ENCODE measurements at regions not wholly inside any gene's neighbourhood (a gene's known extent, or its start where the extent isn't known, plus 50 kb on each side); places are given as distances from the start of the nearest gene placed in this dataset.
"Not testable (repeated sequence)": the region's sequence is repeated elsewhere in the genome, so short reads cannot be mapped to it uniquely, and the experiment has no call there.

GRCh38 chr15:21656798-21657397 lies 216.6 kb upstream of the POTEB3 start:
- not testable (repeated sequence) for H3K4me3 Mint-ChIP-seq

GRCh38 chr15:21656114-21656746 lies 215.9 kb upstream of the POTEB3 start:
- intact Hi-C loops (cut with micrococcal nuclease); H3K36me3 Mint-ChIP-seq (ENCODE audit: low read depth); H3K9me3 Mint-ChIP-seq; CTCF ChIA-PET; H3K4me3 Mint-ChIP-seq; H3K4me1 Mint-ChIP-seq (ENCODE audit: low read depth); H3K27ac Mint-ChIP-seq; H3K27me3 Mint-ChIP-seq (ENCODE audit: low read depth); DNase-seq: not testable (repeated sequence)

More at GRCh38 chr15:21656798-21657397, 216.6 kb upstream of the POTEB3 start:
- CTCF ChIA-PET; DNase-seq; intact Hi-C loops (cut with micrococcal nuclease); H3K9me3 Mint-ChIP-seq; H3K36me3 Mint-ChIP-seq (ENCODE audit: low read depth); H3K27ac Mint-ChIP-seq; H3K27me3 Mint-ChIP-seq (ENCODE audit: low read depth); H3K4me1 Mint-ChIP-seq (ENCODE audit: low read depth): not testable (repeated sequence)

- H3K4me1 Mint-ChIP-seq (ENCODE audit: low read depth); H3K4me3 Mint-ChIP-seq; H3K9me3 Mint-ChIP-seq; H3K27me3 Mint-ChIP-seq (ENCODE audit: low read depth); H3K27ac Mint-ChIP-seq; intact Hi-C loops (cut with micrococcal nuclease); DNase-seq; H3K36me3 Mint-ChIP-seq (ENCODE audit: low read depth); CTCF ChIA-PET: not testable (repeated sequence)
These were observed 213.4 kb upstream of the POTEB3 start for GRCh38 chr15:21653707-21654106.

GRCh38 chr15:21638770-21639169 lies 198.5 kb upstream of the POTEB3 start:
- H3K9me3 Mint-ChIP-seq; intact Hi-C loops (cut with micrococcal nuclease); CTCF ChIA-PET; H3K4me1 Mint-ChIP-seq (ENCODE audit: low read depth); DNase-seq; H3K36me3 Mint-ChIP-seq (ENCODE audit: low read depth); H3K27ac Mint-ChIP-seq; H3K27me3 Mint-ChIP-seq (ENCODE audit: low read depth); H3K4me3 Mint-ChIP-seq: not testable (repeated sequence)

GRCh38 chr15:21626694-21627093 lies 186.4 kb upstream of the POTEB3 start:
- DNase-seq; H3K27me3 Mint-ChIP-seq (ENCODE audit: low read depth); H3K27ac Mint-ChIP-seq; H3K9me3 Mint-ChIP-seq; H3K36me3 Mint-ChIP-seq (ENCODE audit: low read depth); CTCF ChIA-PET; H3K4me3 Mint-ChIP-seq; intact Hi-C loops (cut with micrococcal nuclease); H3K4me1 Mint-ChIP-seq (ENCODE audit: low read depth): not testable (repeated sequence)

- DNase-seq; H3K9me3 Mint-ChIP-seq; intact Hi-C loops (cut with micrococcal nuclease); CTCF ChIA-PET; H3K4me1 Mint-ChIP-seq (ENCODE audit: low read depth); H3K27me3 Mint-ChIP-seq (ENCODE audit: low read depth); H3K4me3 Mint-ChIP-seq; H3K36me3 Mint-ChIP-seq (ENCODE audit: low read depth); H3K27ac Mint-ChIP-seq: not testable (repeated sequence)
These were observed 168.9 kb upstream of the POTEB3 start for GRCh38 chr15:21609223-21609622.

GRCh38 chr15:21565426-21565825 lies 125.1 kb upstream of the POTEB3 start:
- CTCF ChIA-PET, result not testable (repeated sequence)

GRCh38 chr15:21551809-21552208 lies 111.5 kb upstream of the POTEB3 start:
- H3K27me3 Mint-ChIP-seq (ENCODE audit: low read depth); H3K4me1 Mint-ChIP-seq (ENCODE audit: low read depth); H3K4me3 Mint-ChIP-seq; H3K27ac Mint-ChIP-seq; H3K9me3 Mint-ChIP-seq; H3K36me3 Mint-ChIP-seq (ENCODE audit: low read depth); intact Hi-C loops (cut with micrococcal nuclease); DNase-seq; CTCF ChIA-PET: not testable (repeated sequence)

More at GRCh38 chr15:21565426-21565825, 125.1 kb upstream of the POTEB3 start:
- H3K4me3 Mint-ChIP-seq; H3K9me3 Mint-ChIP-seq; DNase-seq; H3K4me1 Mint-ChIP-seq (ENCODE audit: low read depth); H3K27ac Mint-ChIP-seq; H3K36me3 Mint-ChIP-seq (ENCODE audit: low read depth); intact Hi-C loops (cut with micrococcal nuclease); H3K27me3 Mint-ChIP-seq (ENCODE audit: low read depth): not testable (repeated sequence)

GRCh38 chr15:21546182-21546903 lies 106.0 kb upstream of the POTEB3 start:
- CTCF ChIA-PET; intact Hi-C loops (cut with micrococcal nuclease); H3K9me3 Mint-ChIP-seq; H3K4me3 Mint-ChIP-seq; H3K4me1 Mint-ChIP-seq (ENCODE audit: low read depth); H3K27ac Mint-ChIP-seq; DNase-seq; H3K36me3 Mint-ChIP-seq (ENCODE audit: low read depth); H3K27me3 Mint-ChIP-seq (ENCODE audit: low read depth): not testable (repeated sequence)

GRCh38 chr15:21532785-21533184 lies 92.5 kb upstream of the POTEB3 start:
- DNase-seq; intact Hi-C loops (cut with micrococcal nuclease); H3K27ac Mint-ChIP-seq; H3K9me3 Mint-ChIP-seq; H3K27me3 Mint-ChIP-seq (ENCODE audit: low read depth); H3K4me3 Mint-ChIP-seq; CTCF ChIA-PET; H3K4me1 Mint-ChIP-seq (ENCODE audit: low read depth); H3K36me3 Mint-ChIP-seq (ENCODE audit: low read depth): not testable (repeated sequence)

GRCh38 chr15:21516248-21516647 lies 75.9 kb upstream of the POTEB3 start:
- H3K27me3 Mint-ChIP-seq (ENCODE audit: low read depth); CTCF ChIA-PET; H3K27ac Mint-ChIP-seq; DNase-seq; H3K9me3 Mint-ChIP-seq; H3K36me3 Mint-ChIP-seq (ENCODE audit: low read depth); H3K4me1 Mint-ChIP-seq (ENCODE audit: low read depth); H3K4me3 Mint-ChIP-seq; intact Hi-C loops (cut with micrococcal nuclease): not testable (repeated sequence)

GRCh38 chr15:21515296-21515695 lies 75.0 kb upstream of the POTEB3 start:
- not testable (repeated sequence) for H3K9me3 Mint-ChIP-seq, H3K27ac Mint-ChIP-seq

GRCh38 chr15:21503021-21503420 lies 62.7 kb upstream of the POTEB3 start:
- CTCF ChIA-PET; H3K36me3 Mint-ChIP-seq (ENCODE audit: low read depth); H3K4me3 Mint-ChIP-seq; DNase-seq; H3K27me3 Mint-ChIP-seq (ENCODE audit: low read depth); intact Hi-C loops (cut with micrococcal nuclease); H3K4me1 Mint-ChIP-seq (ENCODE audit: low read depth); H3K27ac Mint-ChIP-seq; H3K9me3 Mint-ChIP-seq: not testable (repeated sequence)

More at GRCh38 chr15:21515296-21515695, 75.0 kb upstream of the POTEB3 start:
- H3K36me3 Mint-ChIP-seq (ENCODE audit: low read depth); H3K4me1 Mint-ChIP-seq (ENCODE audit: low read depth); intact Hi-C loops (cut with micrococcal nuclease); H3K27me3 Mint-ChIP-seq (ENCODE audit: low read depth); CTCF ChIA-PET; H3K4me3 Mint-ChIP-seq; DNase-seq: not testable (repeated sequence)

Data from activated naive CD4-positive, alpha-beta T cell treated with anti-CD3 and anti-CD28 coated beads for 36 hours (primary cell).